ENCODE measurements at regions not wholly inside any gene's neighbourhood (a gene's known extent, or its start where the extent isn't known, plus 50 kb on each side); places are given as distances from the start of the nearest gene placed in this dataset.
A peak's percentile ranks its signal among the peaks of the same experiment; 100 is the strongest.

DNA sequence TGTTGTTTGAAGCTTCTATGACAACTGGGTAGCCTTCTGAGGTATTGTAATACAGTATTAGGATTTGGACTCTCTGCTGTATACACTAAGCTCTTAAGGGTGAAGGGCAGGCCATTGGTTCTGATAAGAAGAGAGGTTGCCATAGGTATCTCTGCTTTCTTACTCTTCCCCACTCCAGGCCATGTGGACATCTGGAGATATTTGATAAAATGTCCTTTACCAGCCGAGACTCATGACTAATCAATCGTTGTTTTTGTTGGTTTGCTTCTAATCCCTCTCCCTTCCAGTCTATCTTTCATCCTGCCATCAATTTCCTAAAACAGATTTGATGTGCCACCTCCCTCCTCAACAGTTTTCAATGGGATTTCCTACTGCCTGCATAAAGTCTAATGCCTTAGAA, 64.6 kb upstream of the WDR26 start:
- 0 out of 2 replicates have a peak, but pooled peaks cover 4% of the 10 kb centered on the region for H3K9me3 ChIP-seq (ENCODE audit: control insufficient read depth, insufficient read depth, low read length)
- peak overlapping the region; percentile 21 for H3K9ac ChIP-seq (ENCODE audit: low read depth, low read length)
- peaks cover 50% of the 10 kb centered on the region for H3K4me1 ChIP-seq (ENCODE audit: insufficient read depth, low read length)
- no peaks in the 10 kb centered on the region for H3K36me3 ChIP-seq (ENCODE audit: insufficient read depth, low read length)

GRCh38 chr1:224500796-224501195, 66.2 kb upstream of the WDR26 start:
- H3K36me3 ChIP-seq (ENCODE audit: insufficient read depth, low read length) = no peaks in the 10 kb centered on the region
- peaks cover 59% of the 10 kb centered on the region for H3K4me1 ChIP-seq (ENCODE audit: insufficient read depth, low read length)
- H3K9ac ChIP-seq (ENCODE audit: low read depth, low read length) = no peak overlapping the region
- 0 out of 2 replicates have a peak, but pooled peaks cover 4% of the 10 kb centered on the region for H3K9me3 ChIP-seq (ENCODE audit: control insufficient read depth, insufficient read depth, low read length)

- Histone ChIP-seq H3K36me3 (ENCODE audit: insufficient read depth, low read length) (no peaks in the 10 kb centered on the region), H3K4me1 (ENCODE audit: insufficient read depth, low read length) (peaks cover 67% of the 10 kb centered on the region), H3K9me3 (ENCODE audit: control insufficient read depth, insufficient read depth, low read length) (no peaks in the 10 kb centered on the region), H3K9ac (ENCODE audit: low read depth, low read length) (peak overlapping the region; percentile 24; the same call in 1 of the 2 replicates)
Observed at GRCh38 chr1:224501836-224502235, 67.2 kb upstream of the WDR26 start.

GRCh38 chr1:224502459-224503160, 68.0 kb upstream of the WDR26 start:
- peak overlapping the region; percentile 24; the same call in 1 of the 2 replicates for H3K9ac ChIP-seq (ENCODE audit: low read depth, low read length)

DNA sequence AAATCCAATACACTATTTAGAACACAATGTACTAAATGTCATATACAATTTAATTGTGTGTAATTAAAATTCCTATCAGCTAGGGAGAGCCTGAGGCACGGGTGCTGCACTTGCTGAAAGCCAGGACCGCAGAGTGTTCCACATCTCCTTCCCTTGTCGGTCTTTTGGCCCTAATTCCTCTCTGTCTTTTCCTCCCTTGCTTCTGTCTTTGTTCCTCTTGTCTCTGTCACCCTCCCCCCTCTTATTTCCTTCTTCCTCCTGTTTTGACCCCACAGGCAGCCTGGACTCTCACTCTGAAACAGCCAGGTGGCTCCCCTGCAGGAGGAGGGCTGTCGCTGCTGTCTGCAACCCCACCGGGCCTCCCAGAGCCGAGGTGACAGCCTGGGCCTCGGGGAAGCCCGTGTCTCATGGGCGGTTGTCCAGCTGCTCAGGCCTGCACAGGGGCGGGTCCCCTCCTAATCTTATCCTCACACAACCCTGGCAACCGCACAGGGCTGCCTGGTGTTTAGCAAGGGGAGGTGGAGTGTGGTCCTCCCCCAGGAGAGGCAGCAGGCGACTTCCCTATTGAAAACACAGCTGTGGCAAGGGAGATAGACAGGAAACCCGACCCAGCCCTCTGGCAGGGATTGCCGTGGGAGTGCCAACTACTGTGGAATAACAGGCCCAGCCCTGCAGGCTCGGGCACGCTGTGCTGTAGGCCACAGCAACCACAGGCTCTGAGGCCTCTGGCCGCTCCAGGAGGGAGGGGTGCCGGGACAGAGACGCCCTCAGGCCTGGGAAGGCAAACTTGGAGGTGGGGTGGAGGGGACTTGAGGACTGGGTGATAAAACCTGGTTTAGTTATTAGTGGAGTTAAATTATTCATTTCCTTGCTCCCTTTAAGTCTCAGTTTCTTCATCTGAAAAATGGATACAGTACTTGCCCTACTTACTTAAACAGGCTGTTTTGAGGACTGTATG, 68.8 kb upstream of the WDR26 start:
- Histone ChIP-seq H3K4me1 (ENCODE audit: insufficient read depth, low read length) (peaks cover 59% of the 10 kb centered on the region), H3K36me3 (ENCODE audit: insufficient read depth, low read length) (no peaks in the 10 kb centered on the region), H3K9ac (ENCODE audit: low read depth, low read length) (peak overlapping the region; percentile 17; the same call in 1 of the 2 replicates), H3K9me3 (ENCODE audit: control insufficient read depth, insufficient read depth, low read length) (no peaks in the 10 kb centered on the region)

More at GRCh38 chr1:224502459-224503160, 68.0 kb upstream of the WDR26 start:
- Histone ChIP-seq H3K36me3 (ENCODE audit: insufficient read depth, low read length) (no peaks in the 10 kb centered on the region), H3K9me3 (ENCODE audit: control insufficient read depth, insufficient read depth, low read length) (no peaks in the 10 kb centered on the region), H3K4me1 (ENCODE audit: insufficient read depth, low read length) (peaks cover 61% of the 10 kb centered on the region)

GRCh38 chr1:224504297-224505041, 69.9 kb upstream of the WDR26 start:
- Histone ChIP-seq H3K4me1 (ENCODE audit: insufficient read depth, low read length) (peaks cover 50% of the 10 kb centered on the region), H3K9me3 (ENCODE audit: control insufficient read depth, insufficient read depth, low read length) (no peaks in the 10 kb centered on the region)

GRCh38 chr1:224505454-224506093, 71.0 kb upstream of the WDR26 start:
- H3K9me3 ChIP-seq (ENCODE audit: control insufficient read depth, insufficient read depth, low read length) = no peaks in the 10 kb centered on the region
- H3K4me1 ChIP-seq (ENCODE audit: insufficient read depth, low read length) = peaks cover 47% of the 10 kb centered on the region
- H3K36me3 ChIP-seq (ENCODE audit: insufficient read depth, low read length) = no peaks in the 10 kb centered on the region
- no peak overlapping the region for H3K9ac ChIP-seq (ENCODE audit: low read depth, low read length)

More at GRCh38 chr1:224504297-224505041, 69.9 kb upstream of the WDR26 start:
- Histone ChIP-seq H3K9ac (ENCODE audit: low read depth, low read length) (no peak overlapping the region), H3K36me3 (ENCODE audit: insufficient read depth, low read length) (no peaks in the 10 kb centered on the region)

- H3K4me1 ChIP-seq (ENCODE audit: insufficient read depth, low read length) = peaks cover 41% of the 10 kb centered on the region
- no peaks in the 10 kb centered on the region for H3K36me3 ChIP-seq (ENCODE audit: insufficient read depth, low read length)
- no peak overlapping the region for H3K9ac ChIP-seq (ENCODE audit: low read depth, low read length)
- no peaks in the 10 kb centered on the region for H3K9me3 ChIP-seq (ENCODE audit: control insufficient read depth, insufficient read depth, low read length)
Observed at GRCh38 chr1:224506141-224506814, 71.7 kb upstream of the WDR26 start.

DNA sequence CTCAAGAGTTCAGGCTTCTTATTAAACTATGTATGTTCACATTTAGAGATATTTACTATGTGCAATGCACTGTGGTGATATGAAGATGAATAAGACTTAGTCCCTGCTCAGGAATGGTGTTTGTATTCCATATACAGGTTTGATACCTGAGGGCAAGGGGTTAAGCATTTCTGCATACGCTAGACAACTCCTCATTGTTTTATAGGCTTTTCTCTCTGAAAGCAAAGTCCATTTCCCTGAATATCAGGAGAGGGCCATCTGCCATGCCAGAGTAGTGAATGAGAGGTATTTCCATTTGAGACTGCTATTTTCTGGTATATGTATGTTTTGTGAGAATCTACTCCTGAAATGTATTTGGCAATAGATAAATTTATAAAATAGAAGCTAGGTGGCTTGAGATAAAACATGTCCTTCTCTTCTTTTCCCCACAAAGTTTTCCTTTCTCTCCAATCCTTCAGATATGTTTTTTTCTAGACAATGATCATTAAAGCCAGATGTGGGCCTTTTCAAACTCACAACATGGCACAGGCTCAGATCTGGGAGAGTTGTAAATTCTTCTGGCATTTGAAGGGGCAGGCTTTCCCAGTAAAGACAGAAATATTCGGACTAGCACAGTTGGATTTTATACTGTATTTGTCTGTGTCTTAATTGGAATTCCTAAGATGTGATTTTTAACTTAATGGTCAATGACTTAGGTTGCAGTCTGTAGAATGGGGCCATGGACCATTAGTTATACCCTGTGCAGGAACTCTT, 73.3 kb upstream of the WDR26 start:
- no peaks in the 10 kb centered on the region for H3K9me3 ChIP-seq (ENCODE audit: control insufficient read depth, insufficient read depth, low read length)
- no peak overlapping the region for H3K9ac ChIP-seq (ENCODE audit: low read depth, low read length)
- no peaks in the 10 kb centered on the region for H3K36me3 ChIP-seq (ENCODE audit: insufficient read depth, low read length)
- peaks cover 30% of the 10 kb centered on the region for H3K4me1 ChIP-seq (ENCODE audit: insufficient read depth, low read length)

GRCh38 chr1:224509907-224510306, 75.3 kb upstream of the WDR26 start:
- Histone ChIP-seq H3K9ac (ENCODE audit: low read depth, low read length) (no peak overlapping the region), H3K4me1 (ENCODE audit: insufficient read depth, low read length) (peaks cover 22% of the 10 kb centered on the region), H3K9me3 (ENCODE audit: control insufficient read depth, insufficient read depth, low read length) (no peaks in the 10 kb centered on the region), H3K36me3 (ENCODE audit: insufficient read depth, low read length) (no peaks in the 10 kb centered on the region)

GRCh38 chr1:224510880-224511645, 76.5 kb upstream of the WDR26 start:
- Histone ChIP-seq H3K9ac (ENCODE audit: low read depth, low read length) (no peak overlapping the region), H3K36me3 (ENCODE audit: insufficient read depth, low read length) (no peaks in the 10 kb centered on the region), H3K4me1 (ENCODE audit: insufficient read depth, low read length) (peaks cover 13% of the 10 kb centered on the region), H3K9me3 (ENCODE audit: control insufficient read depth, insufficient read depth, low read length) (no peaks in the 10 kb centered on the region)

DNA sequence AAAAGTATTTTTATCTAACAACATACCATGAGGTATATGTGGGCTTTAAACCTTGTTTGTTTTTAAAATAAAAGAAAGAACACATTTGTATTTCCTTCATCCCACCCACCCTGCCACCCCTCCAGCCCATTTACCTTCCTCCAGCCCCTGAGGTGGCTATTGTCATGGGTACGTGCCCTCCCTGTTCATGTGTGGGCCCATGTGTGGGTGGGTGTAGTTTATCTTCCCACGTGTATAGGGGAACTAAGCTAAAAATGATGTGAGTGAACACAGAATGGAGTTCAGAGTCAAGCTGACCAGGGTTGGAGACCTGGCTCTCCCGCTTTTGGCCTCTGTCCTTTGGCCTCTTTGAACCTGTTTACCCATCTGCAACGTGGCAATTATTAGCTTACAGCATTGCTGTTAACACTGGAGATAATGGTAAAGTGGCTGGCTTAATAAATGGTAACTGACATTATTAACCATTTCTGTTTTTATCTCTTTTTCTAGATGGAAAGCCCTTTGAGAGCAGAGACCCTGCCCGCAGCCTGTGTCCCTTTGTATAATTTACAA, 78.1 kb upstream of the WDR26 start:
- H3K9ac ChIP-seq (ENCODE audit: low read depth, low read length) = no peak overlapping the region
- H3K4me1 ChIP-seq (ENCODE audit: insufficient read depth, low read length) = peaks cover 5% of the 10 kb centered on the region
- H3K36me3 ChIP-seq (ENCODE audit: insufficient read depth, low read length) = no peaks in the 10 kb centered on the region
- no peaks in the 10 kb centered on the region for H3K9me3 ChIP-seq (ENCODE audit: control insufficient read depth, insufficient read depth, low read length)

Measured in ES-I3 (cell line).